Adipocyte (in vitro differentiated cells): ENCODE measurements at regions not wholly inside any gene's neighbourhood (a gene's known extent, or its start where the extent isn't known, plus 50 kb on each side); places are given as distances from the start of the nearest gene placed in this dataset.

Experiments used
- DNase-seq: peaks from one replicate; pipeline ENCODE4 v3.0.0-alpha.2; 2015; ENCODE audit warnings: low read depth
- H3K27me3 ChIP-seq: replicated peaks from 2 replicates; pipeline ENCODE4 v1.7.0; 2013; ENCODE audit warnings: mild to moderate bottlenecking, low read length, moderate library complexity; ENCODE audit not compliant: control insufficient read depth, insufficient read depth
- H3K36me3 ChIP-seq: 2 replicates; pipeline ENCODE4 v1.7.0; 2013; ENCODE audit warnings: low read length, mild to moderate bottlenecking, moderate library complexity; ENCODE audit not compliant: control insufficient read depth, insufficient read depth, severe bottlenecking
- H3K4me1 ChIP-seq: 2 replicates; pipeline ENCODE4 v1.7.0; 2013; ENCODE audit warnings: mild to moderate bottlenecking, low read length, moderate library complexity; ENCODE audit not compliant: control insufficient read depth, insufficient read depth
- H3K4me3 ChIP-seq: 2 replicates; pipeline ENCODE4 v1.7.0; 2013; ENCODE audit warnings: mild to moderate bottlenecking, low read length, moderate library complexity
- H3K9ac ChIP-seq: 2 replicates; pipeline ENCODE4 v1.7.0; 2013; ENCODE audit warnings: mild to moderate bottlenecking, low read length, moderate library complexity
- H3K9me3 ChIP-seq: 2 replicates; pipeline ENCODE4 v1.7.0; 2013; ENCODE audit warnings: mild to moderate bottlenecking, low read length, moderate library complexity; ENCODE audit not compliant: control insufficient read depth

- H3K9me3 ChIP-seq = no peaks in the 10 kb centered on the region
- H3K4me1 ChIP-seq = no peaks in the 10 kb centered on the region
- H3K4me3 ChIP-seq = no peak overlapping the region
- H3K36me3 ChIP-seq = no peaks in the 10 kb centered on the region
- DNase-seq = no peak
- no peaks in the 10 kb centered on the region for H3K27me3 ChIP-seq
- no peak overlapping the region for H3K9ac ChIP-seq
Measured at GRCh38 chr5:155116456-155117251, 103.1 kb downstream of the KIF4B start.

- no peak for DNase-seq
- no peak overlapping the region for H3K9ac ChIP-seq
- H3K4me1 ChIP-seq = no peaks in the 10 kb centered on the region
Measured at GRCh38 chr5:155125551-155126095, 112.1 kb downstream of the KIF4B start.

GRCh38 chr5:155126573-155126972 is 113.0 kb downstream of the KIF4B start:
- Histone ChIP-seq H3K9ac (no peak overlapping the region), H3K4me1 (no peaks in the 10 kb centered on the region), H3K4me3 (no peak overlapping the region), H3K27me3 (peaks cover 7% of the 10 kb centered on the region), H3K36me3 (no peaks in the 10 kb centered on the region), H3K9me3 (no peaks in the 10 kb centered on the region)
- DNase-seq = no peak

More at GRCh38 chr5:155125551-155126095, 112.1 kb downstream of the KIF4B start:
- Histone ChIP-seq H3K36me3 (no peaks in the 10 kb centered on the region), H3K4me3 (no peak overlapping the region), H3K9me3 (no peaks in the 10 kb centered on the region), H3K27me3 (peaks cover 7% of the 10 kb centered on the region)

- Histone ChIP-seq H3K4me3 (no peak overlapping the region), H3K9ac (no peak overlapping the region), H3K4me1 (no peaks in the 10 kb centered on the region), H3K27me3 (peaks cover 7% of the 10 kb centered on the region), H3K36me3 (no peaks in the 10 kb centered on the region), H3K9me3 (no peaks in the 10 kb centered on the region)
- DNase-seq = no peak
Measured at GRCh38 chr5:155127552-155127951, 114.0 kb downstream of the KIF4B start.

DNA sequence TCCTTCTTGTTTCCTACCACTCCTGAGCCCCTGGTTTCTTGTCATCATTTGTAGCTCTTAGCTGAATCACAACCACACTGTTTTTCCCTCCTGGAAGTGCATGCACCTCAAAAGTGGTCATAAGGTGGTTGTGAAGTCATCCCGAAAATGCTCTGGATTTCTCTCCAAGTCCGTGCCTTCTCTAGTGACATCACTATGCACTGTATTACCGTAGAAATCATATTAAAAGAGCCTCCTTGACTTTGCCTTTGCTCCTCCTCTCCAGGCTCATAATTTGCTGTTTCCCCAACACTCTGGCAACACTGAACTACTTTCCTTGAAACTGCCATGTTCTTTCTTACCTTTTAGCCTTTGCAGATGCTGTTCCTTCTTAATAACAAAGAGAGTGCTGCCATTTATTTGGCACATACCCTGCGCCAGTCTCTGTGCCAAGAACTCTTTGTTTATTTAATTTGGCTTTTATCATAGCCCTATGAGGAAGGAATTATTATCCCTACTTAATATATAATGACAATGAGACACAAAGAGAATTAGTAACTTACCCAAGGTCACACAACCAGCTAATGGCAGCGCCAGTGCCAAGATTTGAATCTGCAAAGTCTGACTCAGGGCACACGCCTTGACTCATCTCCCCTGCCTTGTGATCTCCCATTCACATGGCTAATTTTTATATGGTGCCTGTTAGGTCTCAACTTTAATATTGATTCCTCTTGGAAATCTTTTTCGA is 115.4 kb downstream of the KIF4B start:
- no peak for DNase-seq
- Histone ChIP-seq H3K27me3 (peaks cover 7% of the 10 kb centered on the region), H3K9me3 (no peaks in the 10 kb centered on the region), H3K4me3 (no peak overlapping the region), H3K36me3 (no peaks in the 10 kb centered on the region), H3K4me1 (no peaks in the 10 kb centered on the region), H3K9ac (no peak overlapping the region)

DNA sequence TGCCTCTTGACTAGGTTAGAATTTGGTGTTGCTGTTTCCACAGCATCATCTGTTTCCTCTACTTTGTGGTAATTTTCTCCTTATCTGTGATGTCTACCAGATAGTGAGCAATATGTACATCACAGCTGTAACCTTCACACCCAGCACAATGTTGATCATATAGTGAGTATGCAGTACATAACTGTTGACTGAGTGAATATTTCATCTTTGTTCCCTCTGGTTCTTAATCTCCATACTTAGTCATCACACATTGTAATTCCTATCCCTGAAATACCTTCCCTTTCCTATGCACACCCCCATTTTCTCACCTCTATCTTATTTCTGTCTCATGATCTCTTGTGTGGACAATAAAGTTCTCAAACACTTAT is 115.9 kb downstream of the KIF4B start:
- H3K4me3 ChIP-seq = no peak overlapping the region
- no peaks in the 10 kb centered on the region for H3K9me3 ChIP-seq
- no peaks in the 10 kb centered on the region for H3K36me3 ChIP-seq
- H3K27me3 ChIP-seq = peaks cover 7% of the 10 kb centered on the region
- no peak overlapping the region for H3K9ac ChIP-seq
- H3K4me1 ChIP-seq = no peaks in the 10 kb centered on the region
- DNase-seq = no peak

DNA sequence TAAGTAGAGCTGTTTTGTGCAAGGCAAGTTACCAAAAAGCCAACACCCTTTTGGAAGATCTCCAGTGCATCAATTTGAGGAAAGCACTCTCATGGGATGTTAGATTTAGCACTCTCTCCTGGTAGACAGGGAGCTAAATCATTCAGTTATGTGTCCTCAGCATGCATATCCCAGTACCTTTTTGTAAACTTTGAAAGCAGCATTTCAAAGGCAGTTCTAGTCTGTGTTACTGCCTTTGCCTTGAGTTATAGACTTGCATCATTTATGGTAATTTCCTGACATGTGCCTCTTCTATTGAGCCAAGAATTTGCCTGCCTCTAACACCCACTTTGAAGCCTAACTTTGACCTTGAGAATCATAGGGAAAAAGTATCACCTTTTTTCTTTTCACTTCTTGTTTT is 120.6 kb downstream of the KIF4B start:
- no peaks in the 10 kb centered on the region for H3K36me3 ChIP-seq
- peaks cover 5% of the 10 kb centered on the region for H3K27me3 ChIP-seq
- no peaks in the 10 kb centered on the region for H3K9me3 ChIP-seq
- H3K4me1 ChIP-seq = no peaks in the 10 kb centered on the region
- no peak overlapping the region for H3K4me3 ChIP-seq
- DNase-seq = no peak
- H3K9ac ChIP-seq = no peak overlapping the region

- DNase-seq = no peak
- no peak overlapping the region for H3K4me3 ChIP-seq
- H3K4me1 ChIP-seq = peaks cover 5% of the 10 kb centered on the region
- peaks cover 5% of the 10 kb centered on the region for H3K27me3 ChIP-seq
- no peak overlapping the region for H3K9ac ChIP-seq
- H3K9me3 ChIP-seq = no peaks in the 10 kb centered on the region
- H3K36me3 ChIP-seq = no peaks in the 10 kb centered on the region
Measured at GRCh38 chr5:155136216-155136850, 122.8 kb downstream of the KIF4B start.

GRCh38 chr5:155137683-155138082 is 124.1 kb downstream of the KIF4B start:
- Histone ChIP-seq H3K36me3 (no peaks in the 10 kb centered on the region), H3K9ac (no peak overlapping the region), H3K27me3 (peaks cover 7% of the 10 kb centered on the region), H3K9me3 (no peaks in the 10 kb centered on the region), H3K4me1 (peaks cover 5% of the 10 kb centered on the region), H3K4me3 (no peak overlapping the region)
- no peak for DNase-seq

DNA sequence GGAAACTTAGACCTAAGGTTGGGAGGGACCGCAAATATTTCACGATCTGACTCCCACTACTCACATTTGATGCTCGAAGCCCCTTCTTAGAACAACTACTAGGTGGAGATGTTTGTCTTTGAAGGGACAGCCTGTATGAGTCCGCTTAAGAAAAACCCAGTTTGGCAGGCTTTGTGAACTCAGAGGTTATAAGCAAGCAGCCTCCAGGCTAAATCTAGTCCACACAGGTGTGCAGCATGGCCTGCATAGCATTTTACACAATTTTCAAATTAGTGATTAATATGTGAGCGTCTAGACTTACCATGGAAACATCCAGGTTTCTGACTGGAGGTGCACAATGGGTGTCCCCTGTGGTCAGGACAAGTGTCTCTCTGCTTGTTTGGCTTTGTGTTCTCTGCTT is 127.1 kb downstream of the KIF4B start:
- Histone ChIP-seq H3K4me3 (no peak overlapping the region), H3K9ac (no peak overlapping the region)
- no peak for DNase-seq

GRCh38 chr5:155144956-155145355 is 131.4 kb downstream of the KIF4B start:
- Histone ChIP-seq H3K4me1 (no peaks in the 10 kb centered on the region), H3K36me3 (no peaks in the 10 kb centered on the region), H3K9me3 (no peaks in the 10 kb centered on the region), H3K4me3 (no peak overlapping the region), H3K27me3 (peaks cover 25% of the 10 kb centered on the region), H3K9ac (no peak overlapping the region)
- DNase-seq = no peak

More for the DNA sequence above, 127.1 kb downstream of the KIF4B start:
- Histone ChIP-seq H3K4me1 (peaks cover 5% of the 10 kb centered on the region), H3K9me3 (no peaks in the 10 kb centered on the region), H3K36me3 (no peaks in the 10 kb centered on the region), H3K27me3 (peaks cover 25% of the 10 kb centered on the region)
